ENCODE measurements at regions not wholly inside any gene's neighbourhood (a gene's known extent, or its start where the extent isn't known, plus 50 kb on each side); places are given as distances from the start of the nearest gene placed in this dataset.
"Not testable (repeated sequence)": the region's sequence is repeated elsewhere in the genome, so short reads cannot be mapped to it uniquely, and the experiment has no call there.

DNA sequence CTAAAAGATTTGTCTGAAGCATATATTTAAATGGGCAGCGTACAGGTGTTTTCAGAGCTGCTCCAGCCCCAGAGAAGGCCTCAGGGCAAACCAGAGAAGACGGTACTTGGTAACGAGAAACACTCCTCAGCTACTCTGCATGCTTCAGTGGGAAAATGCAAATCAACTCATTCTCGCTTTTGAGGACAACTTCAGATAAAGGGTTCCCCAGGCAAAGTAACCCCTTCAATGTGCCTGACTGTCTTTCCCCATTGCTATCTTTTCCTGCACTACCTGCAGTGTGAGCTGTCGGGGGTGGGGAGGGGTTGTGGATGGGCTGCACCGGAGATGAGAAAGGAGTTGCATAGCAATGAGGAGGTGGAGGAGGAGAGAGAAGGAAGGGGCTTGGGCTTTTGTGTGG is 339.7 kb upstream of the CLINT1 start:
- Histone ChIP-seq H3K36me3 (ENCODE audit: low read depth) (no peaks in the 10 kb centered on the region), H3K9me3 (ENCODE audit: insufficient read depth, low read depth) (no peaks in the 10 kb centered on the region), H3K9me2 (ENCODE audit: insufficient read depth) (no peaks in the 10 kb centered on the region), H3K27ac (no peak overlapping the region), H3K4me2 (no peak overlapping the region), H3F3A (ENCODE audit: insufficient read depth, low read depth) (no peaks in the 10 kb centered on the region), H3K27me3 (ENCODE audit: insufficient read depth, low read depth) (peaks cover 20% of the 10 kb centered on the region), H3K79me2 (ENCODE audit: low read depth) (no peaks in the 10 kb centered on the region), H3K4me3 (no peak overlapping the region), H2AFZ (no peak overlapping the region), H4K20me1 (ENCODE audit: insufficient read depth) (no peaks in the 10 kb centered on the region), H3K4me1 (replicated peaks; ENCODE audit: insufficient read depth) (no peaks in the 10 kb centered on the region)
- ChIA-PET CTCF (no interaction called here), POLR2A (ENCODE audit: unreplicated experiment) (no interaction called here)
- no peak for DNase-seq
- intact Hi-C loops (cut with micrococcal nuclease; ENCODE audit: unreplicated experiment), result no loop called here
- BruUV-seq (replicated peaks), result no TSS peak
- no peak for TF ChIP-seq EZH2 (IDR thresholded peaks at IDR 0.05; ENCODE audit: low read depth)
- TF ChIP-seq, protein P1, sequence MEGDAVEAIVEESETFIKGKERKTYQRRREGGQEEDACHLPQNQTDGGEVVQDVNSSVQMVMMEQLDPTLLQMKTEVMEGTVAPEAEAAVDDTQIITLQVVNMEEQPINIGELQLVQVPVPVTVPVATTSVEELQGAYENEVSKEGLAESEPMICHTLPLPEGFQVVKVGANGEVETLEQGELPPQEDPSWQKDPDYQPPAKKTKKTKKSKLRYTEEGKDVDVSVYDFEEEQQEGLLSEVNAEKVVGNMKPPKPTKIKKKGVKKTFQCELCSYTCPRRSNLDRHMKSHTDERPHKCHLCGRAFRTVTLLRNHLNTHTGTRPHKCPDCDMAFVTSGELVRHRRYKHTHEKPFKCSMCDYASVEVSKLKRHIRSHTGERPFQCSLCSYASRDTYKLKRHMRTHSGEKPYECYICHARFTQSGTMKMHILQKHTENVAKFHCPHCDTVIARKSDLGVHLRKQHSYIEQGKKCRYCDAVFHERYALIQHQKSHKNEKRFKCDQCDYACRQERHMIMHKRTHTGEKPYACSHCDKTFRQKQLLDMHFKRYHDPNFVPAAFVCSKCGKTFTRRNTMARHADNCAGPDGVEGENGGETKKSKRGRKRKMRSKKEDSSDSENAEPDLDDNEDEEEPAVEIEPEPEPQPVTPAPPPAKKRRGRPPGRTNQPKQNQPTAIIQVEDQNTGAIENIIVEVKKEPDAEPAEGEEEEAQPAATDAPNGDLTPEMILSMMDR (conservative IDR thresholded peaks at IDR 0.05), result no peak

DNA sequence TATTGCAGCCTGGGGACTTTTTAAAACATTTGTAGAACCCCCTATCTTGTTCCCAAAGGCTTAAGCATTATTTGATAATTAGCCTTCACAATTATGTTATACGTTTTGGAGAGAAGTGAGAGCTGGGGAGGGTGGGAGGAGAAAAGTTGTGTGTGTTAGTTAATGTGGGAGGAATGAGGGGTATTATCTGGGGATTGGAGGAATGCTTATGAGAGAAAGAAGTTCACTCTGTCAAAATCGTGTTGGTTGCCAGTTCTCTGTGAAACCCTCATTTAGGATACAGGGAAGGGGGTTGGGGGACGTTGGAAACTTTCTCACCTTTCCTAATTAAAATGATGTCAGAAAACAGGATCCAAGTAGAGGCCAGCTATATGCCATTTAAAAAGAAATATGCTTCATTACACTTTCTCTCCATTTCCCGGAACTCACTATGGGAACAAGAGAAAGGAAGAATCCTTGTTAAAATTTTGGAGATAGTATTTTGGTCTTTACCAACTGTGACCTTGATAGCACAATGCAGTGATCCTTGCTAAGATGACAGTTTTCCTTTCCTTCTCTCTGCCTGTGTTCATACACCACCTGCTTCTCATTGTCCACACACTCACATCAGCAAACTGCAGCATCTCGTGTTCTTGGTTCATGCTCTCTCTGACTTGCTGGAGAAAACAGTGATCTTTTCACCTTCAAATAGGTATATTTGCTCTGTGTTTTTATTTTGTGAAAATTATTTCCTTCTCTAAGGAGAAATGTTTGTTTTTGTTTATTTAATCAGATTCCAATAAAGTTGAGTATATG is 336.7 kb upstream of the CLINT1 start:
- no peaks in the 10 kb centered on the region for H4K20me1 ChIP-seq (ENCODE audit: insufficient read depth)
- H3K4me1 ChIP-seq (replicated peaks; ENCODE audit: insufficient read depth), result no peaks in the 10 kb centered on the region
- H3K9me2 ChIP-seq (ENCODE audit: insufficient read depth), result no peaks in the 10 kb centered on the region
- H3K27ac ChIP-seq, result no peak overlapping the region
- no peak overlapping the region for H3K4me3 ChIP-seq
- TF ChIP-seq, protein P1 (conservative IDR thresholded peaks at IDR 0.05), result no peak
- no peak for TF ChIP-seq EZH2 (IDR thresholded peaks at IDR 0.05; ENCODE audit: low read depth)
- DNase-seq, result no peak
- no peaks in the 10 kb centered on the region for H3K36me3 ChIP-seq (ENCODE audit: low read depth)
- ChIA-PET CTCF (no interaction called here), POLR2A (ENCODE audit: unreplicated experiment) (no interaction called here)
- no peaks in the 10 kb centered on the region for H3K79me2 ChIP-seq (ENCODE audit: low read depth)
- no peak overlapping the region for H3K4me2 ChIP-seq
- intact Hi-C loops (cut with micrococcal nuclease; ENCODE audit: unreplicated experiment), result no loop called here
- no peaks in the 10 kb centered on the region for H3F3A ChIP-seq (ENCODE audit: insufficient read depth, low read depth)
- no peak overlapping the region for H2AFZ ChIP-seq
- BruUV-seq (replicated peaks), result no TSS peak
- no peaks in the 10 kb centered on the region for H3K9me3 ChIP-seq (ENCODE audit: insufficient read depth, low read depth)
- H3K27me3 ChIP-seq (ENCODE audit: insufficient read depth, low read depth), result peaks cover 23% of the 10 kb centered on the region

DNA sequence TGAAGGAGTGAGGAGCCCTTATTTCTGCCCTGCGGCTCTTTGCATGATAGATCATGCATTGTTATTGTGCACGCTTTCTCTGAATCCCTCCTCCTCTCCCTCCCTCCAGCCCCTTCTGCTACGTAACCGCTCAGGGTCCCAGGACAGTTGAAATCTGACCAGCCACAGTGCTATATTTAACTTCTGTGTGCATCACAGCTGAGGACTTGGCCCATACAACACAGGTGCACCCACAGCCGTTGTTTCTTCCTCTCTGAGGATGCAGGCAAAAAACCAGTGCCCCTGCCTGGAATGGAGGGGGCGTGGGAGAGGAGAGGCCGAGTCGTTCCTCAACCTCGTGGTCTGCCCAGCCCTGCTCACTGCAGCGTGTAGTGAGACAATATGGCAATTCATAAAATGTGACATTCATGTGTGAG is 335.6 kb upstream of the CLINT1 start:
- TF ChIP-seq, protein P1 (conservative IDR thresholded peaks at IDR 0.05), result no peak
- no peak for TF ChIP-seq EZH2 (IDR thresholded peaks at IDR 0.05; ENCODE audit: low read depth)

DNA sequence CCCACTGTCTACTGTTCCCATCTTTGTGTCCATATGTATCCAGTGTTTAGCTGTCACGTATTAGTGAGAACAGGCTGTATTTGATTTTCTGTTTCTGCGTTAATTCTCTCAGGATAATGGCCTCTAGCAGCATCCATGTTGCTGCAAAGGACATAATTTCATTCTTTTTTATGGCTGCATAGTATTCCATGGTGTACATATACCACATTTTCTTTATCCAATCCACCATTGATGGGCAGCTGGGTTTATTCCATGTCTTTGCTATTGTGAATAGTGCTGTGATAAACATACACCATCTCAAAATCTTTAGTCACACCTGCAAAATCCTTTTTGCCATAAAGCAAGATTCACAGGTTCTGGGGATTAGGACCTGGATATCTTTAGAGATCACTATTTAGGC is 334.4 kb upstream of the CLINT1 start:
- H3K4me1 ChIP-seq (replicated peaks; ENCODE audit: insufficient read depth); H4K20me1 ChIP-seq (ENCODE audit: insufficient read depth); H3K79me2 ChIP-seq (ENCODE audit: low read depth); H3K27ac ChIP-seq; DNase-seq; H3K4me2 ChIP-seq; POLR2A ChIA-PET (ENCODE audit: unreplicated experiment); BruUV-seq (replicated peaks); H2AFZ ChIP-seq; H3K36me3 ChIP-seq (ENCODE audit: low read depth); CTCF ChIA-PET; H3K9me2 ChIP-seq (ENCODE audit: insufficient read depth); H3K4me3 ChIP-seq; intact Hi-C loops (cut with micrococcal nuclease; ENCODE audit: unreplicated experiment); H3K9me3 ChIP-seq (ENCODE audit: insufficient read depth, low read depth); H3F3A ChIP-seq (ENCODE audit: insufficient read depth, low read depth): not testable (repeated sequence)
- H3K27me3 ChIP-seq (ENCODE audit: insufficient read depth, low read depth), result peaks cover 15% of the 10 kb centered on the region; the same call in 1 of the 2 replicates

More for the DNA sequence above, 335.6 kb upstream of the CLINT1 start:
- ChIA-PET CTCF (no interaction called here), POLR2A (ENCODE audit: unreplicated experiment) (no interaction called here)
- no peak overlapping the region for H3K4me3 ChIP-seq
- no peaks in the 10 kb centered on the region for H4K20me1 ChIP-seq (ENCODE audit: insufficient read depth)
- no peaks in the 10 kb centered on the region for H3K79me2 ChIP-seq (ENCODE audit: low read depth)
- no peaks in the 10 kb centered on the region for H3K9me3 ChIP-seq (ENCODE audit: insufficient read depth, low read depth)
- H3F3A ChIP-seq (ENCODE audit: insufficient read depth, low read depth), result no peaks in the 10 kb centered on the region
- H3K27me3 ChIP-seq (ENCODE audit: insufficient read depth, low read depth), result peaks cover 22% of the 10 kb centered on the region
- no peaks in the 10 kb centered on the region for H3K4me1 ChIP-seq (replicated peaks; ENCODE audit: insufficient read depth)
- H3K9me2 ChIP-seq (ENCODE audit: insufficient read depth), result no peaks in the 10 kb centered on the region
- H3K4me2 ChIP-seq, result no peak overlapping the region
- no peaks in the 10 kb centered on the region for H3K36me3 ChIP-seq (ENCODE audit: low read depth)
- BruUV-seq (replicated peaks), result no TSS peak
- H2AFZ ChIP-seq, result no peak overlapping the region
- no peak for DNase-seq
- intact Hi-C loops (cut with micrococcal nuclease; ENCODE audit: unreplicated experiment), result no loop called here
- no peak overlapping the region for H3K27ac ChIP-seq
